ENCODE measurements at regions not wholly inside any gene's neighbourhood (a gene's known extent, or its start where the extent isn't known, plus 50 kb on each side); places are given as distances from the start of the nearest gene placed in this dataset.

DNA sequence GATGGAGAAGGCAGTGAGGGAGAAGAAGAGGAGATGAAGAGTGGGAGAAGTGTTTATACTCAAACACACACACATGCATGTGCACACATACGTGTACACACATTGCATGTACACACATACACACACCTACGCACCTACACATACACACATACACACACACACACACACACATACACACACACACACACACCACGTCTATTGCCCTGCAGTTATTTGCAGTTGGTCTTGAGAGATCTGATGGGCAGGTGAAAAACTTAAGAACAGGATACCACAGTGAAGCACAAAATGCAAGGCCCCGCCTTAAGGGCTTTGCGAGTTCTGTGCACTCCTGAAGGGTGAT lies 190.2 kb downstream of the MYCN start:
- H3K4me3 Mint-ChIP-seq = no peak overlapping the region
- peaks cover 0 to 4% (median 0%) of the 10 kb centered on the region in 11 donors for H3K9me3 Mint-ChIP-seq
- no peaks in the 10 kb centered on the region for H3K36me3 Mint-ChIP-seq
- intact Hi-C loops (cut with micrococcal nuclease) = no loop called here
- DNase-seq = no peak
- H3K4me1 Mint-ChIP-seq = no peaks in the 10 kb centered on the region
- no peak for ATAC-seq
- ChIA-PET POLR2A (no interaction called here), CTCF (no interaction called here)
- peaks cover 0 to 16% (median 0%) of the 10 kb centered on the region in 5 donors for H3K27me3 Mint-ChIP-seq
- Histone ChIP-seq H3K9me3 (ENCODE audit: control insufficient read depth in 2 of 3, low read length in 3 of 3) (no peaks in the 10 kb centered on the region), H3K27me3 (ENCODE audit: control insufficient read depth in 2 of 2, insufficient read depth in 2 of 2, low read length in 2 of 2) (no peaks in the 10 kb centered on the region), H3K4me1 (ENCODE audit: control insufficient read depth in 2 of 2, insufficient read depth in 2 of 2, low read length in 2 of 2) (no peaks in the 10 kb centered on the region), H3K27ac (ENCODE audit: low read depth, low read length) (no peak overlapping the region), H3K36me3 (ENCODE audit: control insufficient read depth in 2 of 3, insufficient read depth in 3 of 3, low read length in 3 of 3) (no peaks in the 10 kb centered on the region), H3K4me3 (ENCODE audit: low read length) (no peak overlapping the region)
- H3K27ac Mint-ChIP-seq = no peak overlapping the region

DNA sequence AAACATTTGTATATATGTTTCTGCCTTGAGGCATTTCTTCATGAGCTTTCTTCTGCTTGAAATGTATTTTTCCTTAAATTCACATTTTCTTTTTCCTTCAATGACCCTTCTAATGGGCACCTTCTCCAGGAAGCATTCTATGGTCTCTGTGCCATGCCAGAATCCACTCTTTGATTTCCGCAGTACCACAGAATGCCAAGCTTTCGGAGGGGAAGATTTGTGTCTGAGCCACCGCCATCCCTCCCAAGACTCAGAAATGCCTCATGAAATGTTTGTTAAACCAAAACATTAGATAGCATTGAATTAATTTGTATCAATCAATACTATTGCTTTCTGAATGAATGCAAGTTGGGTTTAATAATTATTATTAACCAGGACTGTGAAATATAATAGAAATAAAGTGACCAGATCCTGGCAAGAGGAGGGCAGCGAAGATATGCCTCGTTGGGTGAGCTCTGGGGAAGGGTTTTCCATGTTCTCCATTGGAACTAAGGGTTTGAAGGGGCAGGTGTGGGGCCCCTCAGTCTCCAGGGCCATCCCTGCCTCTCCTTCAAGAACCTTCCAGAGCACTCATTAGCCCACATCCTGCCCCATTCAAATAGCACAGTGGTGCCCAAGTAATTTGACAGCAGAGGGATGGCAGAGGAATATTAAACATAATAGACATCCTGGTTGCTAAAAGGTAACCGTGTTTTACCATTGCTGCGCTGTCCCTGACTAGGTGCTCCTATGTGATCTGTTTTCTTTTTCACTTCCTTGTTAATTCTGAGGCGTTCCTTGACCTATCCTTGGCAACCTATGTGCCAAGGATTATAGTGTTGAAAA lies 189.6 kb downstream of the MYCN start:
- POLR2A ChIA-PET = no interaction called here
- intact Hi-C loops (cut with micrococcal nuclease) = no loop called here
- no peak overlapping the region for H3K27ac Mint-ChIP-seq

DNA sequence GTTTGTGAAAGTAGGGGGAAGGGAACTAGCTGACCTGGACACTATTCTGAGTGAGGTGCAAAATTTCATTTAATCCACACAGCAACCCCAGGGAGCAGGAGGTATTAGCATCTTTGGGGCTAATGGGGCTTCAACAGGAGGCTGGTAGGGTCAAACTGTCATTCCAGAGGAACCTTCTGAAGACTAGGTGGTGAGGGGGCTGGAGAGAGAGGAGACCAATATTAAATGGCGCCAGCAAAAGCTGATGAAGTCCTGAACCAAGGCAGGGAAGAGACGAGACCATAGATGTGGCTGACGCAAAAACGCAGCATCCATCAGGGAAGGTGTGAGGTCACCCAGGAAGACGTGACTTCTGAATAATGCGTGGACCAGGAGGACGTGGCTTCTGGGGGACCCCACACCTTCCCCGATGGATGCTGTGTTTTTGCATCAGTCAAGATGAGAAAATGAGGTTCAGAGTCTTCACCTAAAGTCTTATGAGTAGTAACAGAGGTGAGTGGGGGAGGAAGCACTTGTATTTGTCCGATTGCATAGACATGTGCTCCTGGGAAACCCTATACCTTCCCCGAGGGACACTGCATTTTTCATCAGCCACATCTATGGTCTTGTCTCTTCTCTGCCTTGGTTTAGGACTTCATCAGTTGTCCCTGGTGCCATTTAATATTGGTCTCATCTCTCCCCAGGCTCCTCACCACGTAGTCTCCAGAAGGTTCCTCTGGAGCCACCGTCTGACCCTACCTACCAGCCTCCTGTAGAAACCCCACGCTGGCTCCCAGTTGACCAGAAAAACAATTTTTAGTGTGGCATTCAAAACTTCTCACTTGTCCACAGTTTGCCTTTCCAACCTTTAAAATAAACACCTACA lies 188.6 kb downstream of the MYCN start:
- no peaks in the 10 kb centered on the region for H3K9me3 ChIP-seq (ENCODE audit: control insufficient read depth in 2 of 3, low read length in 3 of 3)
- no peak overlapping the region for H3K4me3 Mint-ChIP-seq
- no peaks in the 10 kb centered on the region for H3K4me1 Mint-ChIP-seq
- H3K27me3 Mint-ChIP-seq = peaks cover 0 to 16% (median 0%) of the 10 kb centered on the region in 5 donors
- ChIA-PET CTCF (no interaction called here), POLR2A (no interaction called here)
- H3K9me3 Mint-ChIP-seq = peaks cover 0 to 4% (median 0%) of the 10 kb centered on the region in 11 donors
- no peak overlapping the region for H3K27ac ChIP-seq (ENCODE audit: low read depth, low read length)
- no peak overlapping the region for H3K4me3 ChIP-seq (ENCODE audit: low read length)
- H3K27ac Mint-ChIP-seq = no peak overlapping the region
- H3K36me3 Mint-ChIP-seq = no peaks in the 10 kb centered on the region
- ATAC-seq (no peak), DNase-seq (no peak)
- no peaks in the 10 kb centered on the region for H3K36me3 ChIP-seq (ENCODE audit: control insufficient read depth in 2 of 3, insufficient read depth in 3 of 3, low read length in 3 of 3)
- H3K27me3 ChIP-seq (ENCODE audit: control insufficient read depth in 2 of 2, insufficient read depth in 2 of 2, low read length in 2 of 2) = no peaks in the 10 kb centered on the region
- intact Hi-C loops (cut with micrococcal nuclease) = no loop called here
- H3K4me1 ChIP-seq (ENCODE audit: control insufficient read depth in 2 of 2, insufficient read depth in 2 of 2, low read length in 2 of 2) = no peaks in the 10 kb centered on the region

More for the DNA sequence above, 189.6 kb downstream of the MYCN start:
- H3K36me3 ChIP-seq (ENCODE audit: control insufficient read depth in 2 of 3, insufficient read depth in 3 of 3, low read length in 3 of 3) = no peaks in the 10 kb centered on the region
- no peaks in the 10 kb centered on the region for H3K27me3 ChIP-seq (ENCODE audit: control insufficient read depth in 2 of 2, insufficient read depth in 2 of 2, low read length in 2 of 2)
- H3K4me3 ChIP-seq (ENCODE audit: low read length) = no peak overlapping the region
- ATAC-seq (no peak), DNase-seq (no peak)
- H3K4me1 Mint-ChIP-seq = no peaks in the 10 kb centered on the region
- peaks cover 0 to 16% (median 0%) of the 10 kb centered on the region in 5 donors for H3K27me3 Mint-ChIP-seq
- H3K9me3 Mint-ChIP-seq = peaks cover 0 to 4% (median 0%) of the 10 kb centered on the region in 11 donors
- no peaks in the 10 kb centered on the region for H3K9me3 ChIP-seq (ENCODE audit: control insufficient read depth in 2 of 3, low read length in 3 of 3)
- H3K4me3 Mint-ChIP-seq = no peak overlapping the region
- H3K27ac ChIP-seq (ENCODE audit: low read depth, low read length) = no peak overlapping the region
- H3K36me3 Mint-ChIP-seq = no peaks in the 10 kb centered on the region
- no peaks in the 10 kb centered on the region for H3K4me1 ChIP-seq (ENCODE audit: control insufficient read depth in 2 of 2, insufficient read depth in 2 of 2, low read length in 2 of 2)
- CTCF ChIA-PET = no interaction called here

DNA sequence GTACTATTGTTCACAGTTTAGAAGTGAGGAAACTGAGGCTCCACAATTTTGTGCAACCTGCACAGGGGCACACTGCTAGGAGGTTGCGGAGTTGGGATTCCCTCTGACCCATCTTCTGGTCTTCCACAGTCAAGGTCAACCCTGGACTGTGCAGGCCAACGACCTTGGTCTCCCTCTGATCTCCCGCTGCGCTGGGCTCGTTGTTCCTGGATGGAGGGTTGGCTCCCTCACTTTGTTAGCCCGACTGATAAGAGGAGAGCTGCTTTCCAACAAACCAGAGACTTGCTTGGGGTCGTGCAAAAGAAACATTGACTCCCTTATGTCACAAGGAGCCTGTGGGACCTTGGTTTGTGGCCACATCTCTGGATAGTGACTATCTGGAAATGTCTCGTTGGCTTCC lies 187.6 kb downstream of the MYCN start:
- H3K27ac ChIP-seq (ENCODE audit: low read depth, low read length) = no peak overlapping the region
- ChIA-PET POLR2A (no interaction called here), CTCF (no interaction called here)

DNA sequence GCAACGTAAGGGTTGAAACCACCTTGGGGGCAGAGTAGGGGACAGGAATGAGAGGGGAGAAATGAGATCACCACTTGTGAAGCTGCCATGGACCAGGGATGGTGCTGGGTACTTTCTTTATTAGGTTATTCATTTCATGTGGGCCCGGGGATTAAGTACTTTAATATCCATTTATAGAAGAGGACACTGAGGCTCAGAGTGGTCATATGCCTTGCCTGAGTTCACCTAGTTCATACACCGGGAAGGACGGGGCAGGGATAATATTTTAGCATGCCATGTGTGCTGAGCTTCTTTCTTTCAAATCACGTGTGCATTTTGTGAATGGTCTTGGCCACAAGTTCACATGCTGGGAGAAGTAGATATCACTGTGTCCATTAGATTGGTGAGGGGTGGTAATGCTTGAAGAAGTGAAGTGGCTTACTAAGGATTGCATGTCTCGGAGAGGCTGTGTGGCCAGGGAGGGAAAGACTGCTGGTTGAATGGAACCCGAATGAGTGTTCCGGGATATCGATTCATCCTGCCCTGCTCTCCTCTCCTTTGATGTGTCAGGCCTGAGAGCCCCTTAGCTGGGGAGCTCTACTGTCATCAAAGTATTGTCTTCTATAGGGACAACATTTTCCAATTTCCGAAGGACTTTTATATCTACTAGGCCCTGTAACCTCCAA lies 187.1 kb downstream of the MYCN start:
- Mint-ChIP-seq H3K4me3 (no peak overlapping the region), H3K27ac (no peak overlapping the region), H3K36me3 (no peaks in the 10 kb centered on the region), H3K27me3 (peaks cover 0 to 16% (median 0%) of the 10 kb centered on the region in 5 donors), H3K9me3 (peaks cover 0 to 4% (median 0%) of the 10 kb centered on the region in 11 donors), H3K4me1 (no peaks in the 10 kb centered on the region)
- DNase-seq = no peak
- Histone ChIP-seq H3K36me3 (ENCODE audit: control insufficient read depth in 2 of 3, insufficient read depth in 3 of 3, low read length in 3 of 3) (no peaks in the 10 kb centered on the region), H3K4me1 (ENCODE audit: control insufficient read depth in 2 of 2, insufficient read depth in 2 of 2, low read length in 2 of 2) (no peaks in the 10 kb centered on the region), H3K9me3 (ENCODE audit: control insufficient read depth in 2 of 3, low read length in 3 of 3) (no peaks in the 10 kb centered on the region), H3K27me3 (ENCODE audit: control insufficient read depth in 2 of 2, insufficient read depth in 2 of 2, low read length in 2 of 2) (no peaks in the 10 kb centered on the region), H3K4me3 (ENCODE audit: low read length) (no peak overlapping the region), H3K27ac (ENCODE audit: low read depth, low read length) (no peak overlapping the region)
- CTCF ChIA-PET = no interaction called here
- intact Hi-C loops (cut with micrococcal nuclease) = no loop called here
- ATAC-seq = no peak
- POLR2A ChIA-PET = no interaction called here

More for the DNA sequence above, 187.6 kb downstream of the MYCN start:
- Mint-ChIP-seq H3K9me3 (peaks cover 0 to 4% (median 0%) of the 10 kb centered on the region in 11 donors), H3K4me3 (no peak overlapping the region), H3K27me3 (peaks cover 0 to 16% (median 0%) of the 10 kb centered on the region in 5 donors), H3K4me1 (no peaks in the 10 kb centered on the region), H3K36me3 (no peaks in the 10 kb centered on the region), H3K27ac (no peak overlapping the region)
- intact Hi-C loops (cut with micrococcal nuclease) = no loop called here
- DNase-seq (no peak), ATAC-seq (no peak)
- Histone ChIP-seq H3K27me3 (ENCODE audit: control insufficient read depth in 2 of 2, insufficient read depth in 2 of 2, low read length in 2 of 2) (no peaks in the 10 kb centered on the region), H3K9me3 (ENCODE audit: control insufficient read depth in 2 of 3, low read length in 3 of 3) (no peaks in the 10 kb centered on the region), H3K36me3 (ENCODE audit: control insufficient read depth in 2 of 3, insufficient read depth in 3 of 3, low read length in 3 of 3) (no peaks in the 10 kb centered on the region), H3K4me1 (ENCODE audit: control insufficient read depth in 2 of 2, insufficient read depth in 2 of 2, low read length in 2 of 2) (no peaks in the 10 kb centered on the region), H3K4me3 (ENCODE audit: low read length) (no peak overlapping the region)

DNA sequence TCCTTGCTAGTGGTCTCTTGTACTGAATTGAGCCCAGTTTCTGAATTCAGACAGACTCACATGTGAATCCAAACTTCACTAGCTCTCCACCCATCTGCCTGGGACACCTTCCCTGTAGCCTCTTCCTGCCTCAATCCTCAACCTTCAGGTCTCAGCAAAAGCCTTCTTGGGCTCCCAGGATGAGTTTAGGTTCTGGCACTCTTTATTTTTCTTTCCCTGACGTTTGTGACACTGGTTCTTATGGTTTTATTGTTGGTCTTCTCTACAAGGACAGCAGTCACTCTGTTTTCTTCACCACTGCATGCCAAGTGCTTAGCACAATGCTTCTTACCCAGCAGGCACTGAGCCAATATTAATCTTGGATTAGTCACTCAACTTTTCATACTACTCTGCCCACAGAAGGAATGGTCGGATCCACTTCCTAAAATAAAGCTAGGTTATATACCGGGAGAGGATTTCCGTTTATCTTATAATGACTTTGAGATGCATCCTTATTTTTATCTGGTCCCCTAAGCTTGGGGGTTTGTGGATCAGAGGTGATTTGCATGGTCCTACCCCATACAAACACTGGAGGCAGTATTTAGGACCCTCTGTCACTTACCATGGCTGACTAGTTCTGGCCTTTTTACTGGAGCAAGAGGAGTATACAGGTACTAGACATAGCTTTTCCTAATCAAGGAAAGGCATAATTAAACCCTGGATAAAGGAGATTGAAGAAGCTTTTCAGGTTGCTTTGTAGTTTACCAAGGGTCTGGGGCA lies 186.3 kb downstream of the MYCN start:
- CTCF ChIA-PET = no interaction called here
- Histone ChIP-seq H3K27ac (ENCODE audit: low read depth, low read length) (no peak overlapping the region), H3K9me3 (ENCODE audit: control insufficient read depth in 2 of 3, low read length in 3 of 3) (no peaks in the 10 kb centered on the region), H3K36me3 (ENCODE audit: control insufficient read depth in 2 of 3, insufficient read depth in 3 of 3, low read length in 3 of 3) (no peaks in the 10 kb centered on the region), H3K4me3 (ENCODE audit: low read length) (no peak overlapping the region), H3K27me3 (ENCODE audit: control insufficient read depth in 2 of 2, insufficient read depth in 2 of 2, low read length in 2 of 2) (no peaks in the 10 kb centered on the region), H3K4me1 (ENCODE audit: control insufficient read depth in 2 of 2, insufficient read depth in 2 of 2, low read length in 2 of 2) (no peaks in the 10 kb centered on the region)
- POLR2A ChIA-PET = no interaction called here
- Mint-ChIP-seq H3K4me1 (no peaks in the 10 kb centered on the region), H3K9me3 (peaks cover 0 to 4% (median 0%) of the 10 kb centered on the region in 11 donors), H3K4me3 (no peak overlapping the region), H3K36me3 (no peaks in the 10 kb centered on the region), H3K27ac (peak overlapping the region in 1 of 9 donors; percentile 43), H3K27me3 (peaks cover 0 to 16% (median 0%) of the 10 kb centered on the region in 5 donors)
- intact Hi-C loops (cut with micrococcal nuclease) = no loop called here
- no peak for ATAC-seq
- DNase-seq = no peak

Measured in naive thymus-derived CD4-positive, alpha-beta T cell (primary cell).